Omental fat pad (tissue), 3 donors: ENCODE measurements at regions not wholly inside any gene's neighbourhood (a gene's known extent, or its start where the extent isn't known, plus 50 kb on each side); places are given as distances from the start of the nearest gene placed in this dataset.

Source experiments
- ATAC-seq: fragments of 150-250 bp; one replicate; pipeline ENCODE4 v1.9.1; 2016; ENCODE audit warnings: mild to moderate bottlenecking, moderate library complexity; ENCODE audit not compliant: low FRiP score
- DNase-seq: peaks from one replicate; pipeline ENCODE4 v3.0.0-alpha.2; 2019; ENCODE audit warnings: low spot score
- CTCF ChIP-seq, 3 donors: fragments of 450-650 bp; IDR thresholded peaks; one replicate each; pipeline ENCODE4 v1.5.1; 2016 to 2017; ENCODE audit warnings: antibody characterized with exemption in 3 of 3, mild to moderate bottlenecking in 3 of 3, moderate library complexity in 2 of 3

- ATAC-seq (no peak), DNase-seq (no peak)
- TF ChIP-seq CTCF (IDR thresholded peaks at IDR 0.05): no peak
Observed at GRCh38 chr3:28590860-28591259, 242.2 kb upstream of the AZI2 start.

- TF ChIP-seq CTCF (IDR thresholded peaks at IDR 0.05): no peak
- DNase-seq: no peak
- no peak for ATAC-seq
Observed at GRCh38 chr3:28595372-28595771, 246.7 kb upstream of the AZI2 start.

GRCh38 chr3:28597452-28597851, 248.8 kb upstream of the AZI2 start:
- ATAC-seq: no peak
- no peak for TF ChIP-seq CTCF (IDR thresholded peaks at IDR 0.05)

GRCh38 chr3:28598165-28598564, 249.5 kb upstream of the AZI2 start:
- TF ChIP-seq CTCF (IDR thresholded peaks at IDR 0.05): no peak
- ATAC-seq (no peak), DNase-seq (no peak)

More at GRCh38 chr3:28597452-28597851, 248.8 kb upstream of the AZI2 start:
- no peak for DNase-seq

- no peak for TF ChIP-seq CTCF (IDR thresholded peaks at IDR 0.05)
- DNase-seq (no peak), ATAC-seq (no peak)
Observed at GRCh38 chr3:28601291-28601690, 252.7 kb upstream of the AZI2 start.

- DNase-seq: no peak
- no peak for ATAC-seq
- TF ChIP-seq CTCF (IDR thresholded peaks at IDR 0.05): no peak
Observed at GRCh38 chr3:28606283-28606682, 257.7 kb upstream of the AZI2 start.

GRCh38 chr3:28612232-28612631, 263.6 kb upstream of the AZI2 start:
- no peak for TF ChIP-seq CTCF (IDR thresholded peaks at IDR 0.05)
- DNase-seq (no peak), ATAC-seq (no peak)
